CD4-positive, CD25-positive, alpha-beta regulatory T cell (primary cell): ENCODE measurements at regions not wholly inside any gene's neighbourhood (a gene's known extent, or its start where the extent isn't known, plus 50 kb on each side); places are given as distances from the start of the nearest gene placed in this dataset.

Source experiments
- ATAC-seq, 2 donors: fragments of 150-1000 bp; cut with Tn5 transposase; one replicate each; pipeline ENCODE4 v1.10.0; 2021; ENCODE audit warnings: low read depth in 2 of 2, moderate number of reproducible peaks in 2 of 2, moderate library complexity in 1 of 2
- DNase-seq, 3 donors: peaks; one replicate each; pipeline versions ENCODE4 v3.0.0 to v3.0.0-alpha.2; 2012 to 2022; ENCODE audit warnings: mixed read lengths in 1 of 3
- H3K27ac ChIP-seq: one replicate; pipeline ENCODE4 v1.7.0; 2013; ENCODE audit warnings: mild to moderate bottlenecking, low read length; ENCODE audit not compliant: insufficient read depth, poor library complexity, severe bottlenecking
- H3K27me3 ChIP-seq: one replicate; pipeline ENCODE4 v1.7.0; 2013; ENCODE audit warnings: low read length; ENCODE audit not compliant: control insufficient read depth, insufficient read depth
- H3K36me3 ChIP-seq: one replicate; pipeline ENCODE4 v1.7.0; 2013; ENCODE audit warnings: mild to moderate bottlenecking, low read length, moderate library complexity; ENCODE audit not compliant: control insufficient read depth, insufficient read depth
- H3K4me1 ChIP-seq: 2 replicates; pipeline ENCODE4 v1.7.0; 2013; ENCODE audit warnings: mild to moderate bottlenecking, low read length; ENCODE audit not compliant: insufficient read depth, control insufficient read depth, poor library complexity, severe bottlenecking
- H3K4me3 ChIP-seq: one replicate; pipeline ENCODE4 v1.7.0; 2013; ENCODE audit warnings: low read depth, mild to moderate bottlenecking, low read length, moderate library complexity
- H3K9me3 ChIP-seq, 2 experiments: 1 replicate in 1 of 2; 2 replicates in 1 of 2; pipeline ENCODE4 v1.7.0; 2013; ENCODE audit warnings: low read length in 2 of 2, mild to moderate bottlenecking in 1 of 2, moderate library complexity in 1 of 2; ENCODE audit not compliant: control insufficient read depth in 2 of 2
- H3K27ac Mint-ChIP-seq, 3 donors: one replicate each; pipeline ENCODE4 v1.8.0; 2020 to 2022; ENCODE audit warnings: mild to moderate bottlenecking in 3 of 3, mixed read lengths in 3 of 3, moderate library complexity in 2 of 3
- H3K27me3 Mint-ChIP-seq: one replicate; pipeline ENCODE4 v1.8.0; 2022; ENCODE audit warnings: mild to moderate bottlenecking, mixed read lengths
- H3K36me3 Mint-ChIP-seq: one replicate; pipeline ENCODE4 v1.8.0; 2020; ENCODE audit warnings: mixed read lengths
- H3K4me1 Mint-ChIP-seq, 4 donors: one replicate each; pipeline ENCODE4 v1.8.0; 2020 to 2022; ENCODE audit warnings: mixed read lengths in 4 of 4, mild to moderate bottlenecking in 1 of 4
- H3K4me3 Mint-ChIP-seq, 4 donors: one replicate each; pipeline ENCODE4 v1.8.0; 2020 to 2022; ENCODE audit warnings: mild to moderate bottlenecking in 4 of 4, mixed read lengths in 4 of 4, moderate library complexity in 3 of 4
- H3K9me3 Mint-ChIP-seq, 7 donors: one replicate each; pipeline ENCODE4 v1.8.0; 2020 to 2022; ENCODE audit warnings: mixed read lengths in 7 of 7, mild to moderate bottlenecking in 3 of 7, moderate library complexity in 2 of 7

GRCh38 chr13:29654843-29655547 lies 59.5 kb upstream of the SLC7A1 start:
- H3K9me3 ChIP-seq = peaks cover 2 to 3% of the 10 kb centered on the region in 2 experiments
- Mint-ChIP-seq H3K4me1 (peaks cover 0 to 11% (median 2%) of the 10 kb centered on the region in 4 donors), H3K27ac (peak overlapping the region in 1 of 3 donors; percentile 44), H3K9me3 (peaks cover 0 to 12% (median 0%) of the 10 kb centered on the region in 7 donors), H3K4me3 (no peak overlapping the region), H3K36me3 (peaks cover 31% of the 10 kb centered on the region), H3K27me3 (peaks cover 13% of the 10 kb centered on the region)
- peaks cover 2% of the 10 kb centered on the region for H3K27me3 ChIP-seq
- no peak overlapping the region for H3K4me3 ChIP-seq
- DNase-seq (no peak), ATAC-seq (no peak)
- H3K27ac ChIP-seq = no peak overlapping the region
- H3K36me3 ChIP-seq = no peaks in the 10 kb centered on the region
- H3K4me1 ChIP-seq = no peaks in the 10 kb centered on the region

GRCh38 chr13:29654384-29654783 lies 58.9 kb upstream of the SLC7A1 start:
- peaks cover 0 to 11% (median 2%) of the 10 kb centered on the region in 4 donors for H3K4me1 Mint-ChIP-seq
- no peak overlapping the region for H3K27ac ChIP-seq
- H3K36me3 Mint-ChIP-seq = peaks cover 31% of the 10 kb centered on the region
- peaks cover 2% of the 10 kb centered on the region for H3K27me3 ChIP-seq
- no peak overlapping the region for H3K4me3 Mint-ChIP-seq
- no peaks in the 10 kb centered on the region for H3K36me3 ChIP-seq
- no peak overlapping the region for H3K4me3 ChIP-seq
- H3K9me3 ChIP-seq = no peaks in the 10 kb centered on the region
- ATAC-seq (no peak), DNase-seq (no peak)
- H3K27me3 Mint-ChIP-seq = peaks cover 11% of the 10 kb centered on the region
- H3K9me3 Mint-ChIP-seq = peaks cover 0 to 7% (median 0%) of the 10 kb centered on the region in 7 donors
- H3K4me1 ChIP-seq = no peaks in the 10 kb centered on the region
- H3K27ac Mint-ChIP-seq = no peak overlapping the region

DNA sequence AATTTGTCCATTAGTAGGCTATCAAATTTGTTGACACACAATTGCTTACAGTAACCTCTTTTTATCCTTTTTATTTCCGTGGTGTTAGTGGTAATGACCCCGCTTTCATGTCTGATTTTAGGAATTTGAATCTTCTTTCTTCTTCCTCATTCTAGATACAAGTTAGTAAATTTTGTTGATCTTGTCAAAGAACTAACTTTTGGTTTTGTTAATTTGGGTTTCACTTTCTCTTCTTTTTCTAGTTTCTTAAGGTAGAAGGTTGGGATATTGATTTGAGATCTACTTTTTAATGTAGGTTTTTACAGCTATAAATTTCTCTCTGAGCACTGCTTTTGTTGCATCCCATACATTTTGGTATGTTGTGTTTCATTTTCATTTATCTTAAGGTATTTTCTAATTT lies 53.3 kb upstream of the SLC7A1 start:
- ATAC-seq (no peak), DNase-seq (peak in 2 of 3 donors; percentile 9 to 44)
- H3K4me1 ChIP-seq = no peaks in the 10 kb centered on the region
- H3K9me3 ChIP-seq = peaks cover 0 to 4% of the 10 kb centered on the region in 2 experiments
- peak overlapping the region; percentile 49 for H3K4me3 ChIP-seq
- peaks cover 8% of the 10 kb centered on the region for H3K36me3 Mint-ChIP-seq
- H3K27me3 ChIP-seq = peaks cover 2% of the 10 kb centered on the region
- peaks cover 0 to 7% (median 5%) of the 10 kb centered on the region in 7 donors for H3K9me3 Mint-ChIP-seq
- H3K4me1 Mint-ChIP-seq = peaks cover 0 to 17% (median 6%) of the 10 kb centered on the region in 4 donors
- H3K36me3 ChIP-seq = no peaks in the 10 kb centered on the region
- H3K4me3 Mint-ChIP-seq = peak overlapping the region in 3 of 4 donors; percentile 11 to 84 (median 74)
- peak overlapping the region in 2 of 3 donors; percentile 39 to 59 for H3K27ac Mint-ChIP-seq
- H3K27me3 Mint-ChIP-seq = peaks cover 6% of the 10 kb centered on the region
- no peak overlapping the region for H3K27ac ChIP-seq
